GM23338 (cell line): ENCODE measurements at regions not wholly inside any gene's neighbourhood (a gene's known extent, or its start where the extent isn't known, plus 50 kb on each side); places are given as distances from the start of the nearest gene placed in this dataset.

Source experiments
- EZH2phosphoT487 ChIP-seq: fragments of 200-600 bp; sonication (generic); IDR thresholded peaks from one replicate; pipeline ENCODE4 v1.8.1; 2018; ENCODE audit warnings: antibody characterized with exemption; ENCODE audit not compliant: unreplicated experiment
- TF ChIP-seq, protein P1 (sequence below), 2 experiments: fragments of 200-600 bp in 1 of 2; sonication (generic) in 1 of 2; conservative IDR thresholded peaks; 2 replicates each; pipeline versions ENCODE4 v1.5.1 to v1.6.1; 2016 to 2017; ENCODE audit warnings: antibody characterized with exemption in 2 of 2, low read depth in 2 of 2, mild to moderate bottlenecking in 2 of 2, moderate library complexity in 1 of 2

GRCh38 chr17:14580499-14580898 is 279.6 kb downstream of the HS3ST3B1 start:
- TF ChIP-seq, protein P1, sequence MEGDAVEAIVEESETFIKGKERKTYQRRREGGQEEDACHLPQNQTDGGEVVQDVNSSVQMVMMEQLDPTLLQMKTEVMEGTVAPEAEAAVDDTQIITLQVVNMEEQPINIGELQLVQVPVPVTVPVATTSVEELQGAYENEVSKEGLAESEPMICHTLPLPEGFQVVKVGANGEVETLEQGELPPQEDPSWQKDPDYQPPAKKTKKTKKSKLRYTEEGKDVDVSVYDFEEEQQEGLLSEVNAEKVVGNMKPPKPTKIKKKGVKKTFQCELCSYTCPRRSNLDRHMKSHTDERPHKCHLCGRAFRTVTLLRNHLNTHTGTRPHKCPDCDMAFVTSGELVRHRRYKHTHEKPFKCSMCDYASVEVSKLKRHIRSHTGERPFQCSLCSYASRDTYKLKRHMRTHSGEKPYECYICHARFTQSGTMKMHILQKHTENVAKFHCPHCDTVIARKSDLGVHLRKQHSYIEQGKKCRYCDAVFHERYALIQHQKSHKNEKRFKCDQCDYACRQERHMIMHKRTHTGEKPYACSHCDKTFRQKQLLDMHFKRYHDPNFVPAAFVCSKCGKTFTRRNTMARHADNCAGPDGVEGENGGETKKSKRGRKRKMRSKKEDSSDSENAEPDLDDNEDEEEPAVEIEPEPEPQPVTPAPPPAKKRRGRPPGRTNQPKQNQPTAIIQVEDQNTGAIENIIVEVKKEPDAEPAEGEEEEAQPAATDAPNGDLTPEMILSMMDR (conservative IDR thresholded peaks at IDR 0.05; ENCODE audit: low read depth in 2 of 2) = no peak
- no peak for TF ChIP-seq EZH2phosphoT487
